ENCODE measurements at regions not wholly inside any gene's neighbourhood (a gene's known extent, or its start where the extent isn't known, plus 50 kb on each side); places are given as distances from the start of the nearest gene placed in this dataset.
A peak's percentile ranks its signal among the peaks of the same experiment; 100 is the strongest.

GRCh38 chr2:16271231-16271896 lies 331.0 kb downstream of the MYCN start:
- H3K4me2 ChIP-seq (ENCODE audit: insufficient read depth, insufficient read length, low read length): no peak overlapping the region
- H3K23me2 ChIP-seq (ENCODE audit: insufficient read length, low read depth, low read length, poor library complexity, severe bottlenecking): no peaks in the 10 kb centered on the region
- H3K9me3 ChIP-seq (ENCODE audit: control insufficient read depth, low read depth, low read length): no peaks in the 10 kb centered on the region
- no peaks in the 10 kb centered on the region for H3K4me1 ChIP-seq (ENCODE audit: insufficient read depth, low read length)
- no peak overlapping the region for H3K23ac ChIP-seq (ENCODE audit: insufficient read length, low read depth, low read length)
- H3K79me1 ChIP-seq (ENCODE audit: insufficient read depth, low read depth, low read length, poor library complexity, severe bottlenecking): no peaks in the 10 kb centered on the region
- H3K4ac ChIP-seq (ENCODE audit: low read depth, low read length): no peak overlapping the region
- H2AFZ ChIP-seq (ENCODE audit: low read length): no peak overlapping the region
- H2BK15ac ChIP-seq (ENCODE audit: low read depth, low read length): no peak overlapping the region
- H2BK12ac ChIP-seq (ENCODE audit: insufficient read length, low read depth, low read length): no peak overlapping the region
- H2AK5ac ChIP-seq (ENCODE audit: insufficient read length, low read length): no peak overlapping the region
- Mint-ChIP-seq H3K4me3 (no peak overlapping the region), H3K27ac (peak overlapping the region in 1 of 3 experiments; percentile 14; a peak in 1 of 7 replicates), H3K27me3 (ENCODE audit: low read depth) (no peaks in the 10 kb centered on the region), H3K9me3 (no peaks in the 10 kb centered on the region), H3K36me3 (ENCODE audit: insufficient read depth in 1 of 3, low read depth in 3 of 3) (no peaks in the 10 kb centered on the region), H3K4me1 (peaks cover 5 to 7% of the 10 kb centered on the region in 2 experiments; a peak in 3 of 4 replicates)
- no peaks in the 10 kb centered on the region for H4K20me1 ChIP-seq (ENCODE audit: control insufficient read depth, insufficient read depth, insufficient read length)
- no peak overlapping the region for H4K5ac ChIP-seq (ENCODE audit: insufficient read length, low read depth, low read length)
- H2BK120ac ChIP-seq (ENCODE audit: low read depth, low read length, poor library complexity, severe bottlenecking): no peak overlapping the region
- no peak overlapping the region for H2BK20ac ChIP-seq (ENCODE audit: low read depth, low read length, poor library complexity, severe bottlenecking)
- H3K14ac ChIP-seq (ENCODE audit: insufficient read depth, low read length): no peak overlapping the region
- H4K91ac ChIP-seq (ENCODE audit: insufficient read length, low read depth, low read length): no peak overlapping the region
- no peak overlapping the region for H2BK5ac ChIP-seq (ENCODE audit: insufficient read length, low read length)
- H4K8ac ChIP-seq (replicated peaks; ENCODE audit: insufficient read length, low read depth, low read length): no peak overlapping the region
- no peaks in the 10 kb centered on the region for H3K27me3 ChIP-seq (ENCODE audit: insufficient read depth, low read length)
- no CpG with 5 or more reads among the region's 2 CpGs for WGBS (ENCODE audit: extremely low coverage, insufficient read length, low lambda C conversion rate)
- no peak overlapping the region for H3T11ph ChIP-seq (ENCODE audit: low read length)
- no peaks in the 10 kb centered on the region for H3K79me2 ChIP-seq (ENCODE audit: insufficient read depth, low read length)
- no peak for DNase-seq
- no peak overlapping the region for H3K9ac ChIP-seq (ENCODE audit: extremely low read depth, insufficient read length, low read length)
- H3K18ac ChIP-seq (ENCODE audit: insufficient read length, low read depth, low read length): no peak overlapping the region
- no peak for TF ChIP-seq CTCF (conservative IDR thresholded peaks at IDR 0.05)
- H3K27ac ChIP-seq (ENCODE audit: insufficient read length, low read depth, low read length): no peak overlapping the region
- H3K56ac ChIP-seq (ENCODE audit: insufficient read length, low read depth, low read length): no peak overlapping the region

All from H9 (cell line).